Colonic mucosa (tissue), 4 donors: ENCODE measurements at regions not wholly inside any gene's neighbourhood (a gene's known extent, or its start where the extent isn't known, plus 50 kb on each side); places are given as distances from the start of the nearest gene placed in this dataset.
"Not testable (repeated sequence)": the region's sequence is repeated elsewhere in the genome, so short reads cannot be mapped to it uniquely, and the experiment has no call there.

Experiments used
- DNase-seq: peaks from one replicate; pipeline ENCODE4 v3.0.0-alpha.2; 2020
- H3K27ac ChIP-seq: fragments of 200-600 bp; one replicate; pipeline ENCODE4 v1.8.0; 2021
- H3K27me3 ChIP-seq: fragments of 200-600 bp; one replicate; pipeline ENCODE4 v1.8.0; 2021
- H3K36me3 ChIP-seq: fragments of 200-600 bp; one replicate; pipeline ENCODE4 v1.8.0; 2021
- H3K4me1 ChIP-seq: fragments of 200-600 bp; one replicate; pipeline ENCODE4 v1.8.0; 2021; ENCODE audit warnings: mild to moderate bottlenecking
- H3K4me3 ChIP-seq: fragments of 200-600 bp; one replicate; pipeline ENCODE4 v1.8.0; 2021
- H3K9ac ChIP-seq, 2 donors: one replicate each; pipeline ENCODE4 v1.7.0; 2013; ENCODE audit warnings: control low read depth in 2 of 2, low read depth in 2 of 2, low read length in 2 of 2
- H3K9me3 ChIP-seq: fragments of 200-600 bp; one replicate; pipeline ENCODE4 v1.8.0; 2021
- intact Hi-C: fragments of 100-400 bp; cut with DNase I; formaldehyde crosslinking; loops from one replicate; pipeline ENCODE4 v1.14.1; 2022
- TF ChIP-seq, protein P1 (sequence below): fragments of 200-600 bp; IDR thresholded peaks from one replicate; pipeline ENCODE4 v1.8.0; 2022; ENCODE audit warnings: antibody characterized with exemption, mild to moderate bottlenecking
- donor health status: healthy.
- donor health status: DM: no; HTN: no; CAD: no.
- donor health status: DM: no; HTN: no; CAD: no.

DNA sequence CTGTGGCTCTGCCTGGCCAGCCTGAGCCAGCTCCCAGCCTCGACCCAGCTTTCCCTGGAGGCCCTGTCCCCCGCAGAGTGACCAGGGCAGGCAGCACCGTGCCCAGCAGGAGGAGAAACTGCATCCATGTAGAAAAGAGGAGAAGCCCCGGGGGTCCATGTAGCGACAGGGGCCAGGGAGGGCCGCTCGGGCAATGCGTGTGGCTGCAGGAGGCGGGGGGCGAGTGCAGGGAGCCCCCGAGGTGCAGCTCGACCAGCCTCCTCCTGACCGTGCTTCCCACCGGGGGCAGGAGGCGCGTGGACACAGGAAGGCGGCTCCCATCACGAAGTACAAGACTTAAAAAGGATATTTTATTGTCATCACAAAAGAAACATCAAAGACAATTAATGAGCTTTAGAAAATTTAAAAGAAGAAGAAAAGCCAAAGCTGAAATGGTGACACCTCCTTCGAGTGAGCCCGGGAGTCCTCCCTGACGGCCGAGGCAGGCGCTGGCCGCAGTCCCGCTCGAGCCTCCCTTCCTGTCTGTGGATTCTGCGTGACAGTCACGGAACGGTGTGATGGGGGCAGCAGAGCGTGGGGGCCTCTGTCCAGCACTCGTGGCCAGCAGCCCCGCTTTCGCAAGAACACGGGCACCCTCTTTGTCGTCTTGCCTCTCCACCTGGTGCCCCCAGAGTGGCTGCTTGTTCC is 93.9 kb downstream of the TMEM121 start:
- H3K27ac ChIP-seq, H3K9ac ChIP-seq, H3K4me3 ChIP-seq, H3K9me3 ChIP-seq, DNase-seq, intact Hi-C loops, H3K4me1 ChIP-seq, H3K27me3 ChIP-seq, H3K36me3 ChIP-seq: not testable (repeated sequence)

GRCh38 chr14:105620865-105621471 is 94.6 kb downstream of the TMEM121 start:
- H3K9me3 ChIP-seq, H3K27ac ChIP-seq, H3K27me3 ChIP-seq, DNase-seq, H3K4me1 ChIP-seq, H3K4me3 ChIP-seq, intact Hi-C loops, H3K9ac ChIP-seq, H3K36me3 ChIP-seq: not testable (repeated sequence)

DNA sequence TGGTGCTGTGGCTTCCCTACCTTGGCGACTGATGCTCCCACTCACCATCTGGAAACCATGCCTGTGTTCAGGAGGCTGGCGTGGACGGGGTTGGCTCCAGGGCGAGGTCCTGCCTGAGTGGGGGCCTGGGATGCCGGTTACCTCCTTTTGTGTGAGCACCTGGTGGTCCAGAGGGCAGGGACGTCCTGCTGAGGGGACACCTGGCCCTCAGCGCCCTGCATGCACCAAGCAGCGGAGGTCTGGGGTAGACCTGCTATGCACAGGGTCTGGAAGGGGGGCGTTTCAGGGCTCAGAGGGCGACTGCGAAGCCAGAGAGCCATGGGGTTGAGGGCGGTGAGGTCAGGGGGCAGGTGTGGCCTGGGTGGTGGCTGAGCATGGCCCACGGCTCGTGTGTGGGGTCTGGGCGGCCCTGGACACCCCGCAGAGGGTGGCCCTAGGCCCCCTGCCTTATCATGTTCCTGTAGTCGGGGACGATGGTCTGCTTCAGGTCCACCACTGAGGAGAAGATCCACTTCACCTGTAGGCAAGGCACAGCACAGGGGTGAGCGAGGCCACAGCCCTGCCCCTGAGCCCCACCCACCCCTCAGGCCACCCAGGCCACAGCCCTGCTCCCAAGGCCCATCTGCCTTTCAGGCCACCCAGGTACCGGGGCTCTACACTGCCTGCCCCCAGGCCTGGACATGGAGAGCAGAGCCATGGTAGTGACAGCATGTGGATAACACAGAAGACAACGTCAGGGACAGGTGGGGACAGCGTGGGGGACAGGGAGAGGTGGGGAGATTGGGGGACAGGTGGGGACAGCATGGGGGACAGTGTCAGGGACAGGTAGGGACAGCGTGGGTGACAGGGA is 95.3 kb downstream of the TMEM121 start:
- H3K4me1 ChIP-seq, H3K27me3 ChIP-seq, H3K4me3 ChIP-seq, H3K36me3 ChIP-seq, H3K9ac ChIP-seq, H3K9me3 ChIP-seq, intact Hi-C loops, DNase-seq, H3K27ac ChIP-seq: not testable (repeated sequence)

- no peak overlapping the region for H3K27ac ChIP-seq
- H3K4me3 ChIP-seq: no peak overlapping the region
- DNase-seq: no peak
- H3K27me3 ChIP-seq: no peaks in the 10 kb centered on the region
- H3K9me3 ChIP-seq: no peaks in the 10 kb centered on the region
- H3K4me1 ChIP-seq: no peaks in the 10 kb centered on the region
- intact Hi-C loops: no loop called here
- TF ChIP-seq, protein P1, sequence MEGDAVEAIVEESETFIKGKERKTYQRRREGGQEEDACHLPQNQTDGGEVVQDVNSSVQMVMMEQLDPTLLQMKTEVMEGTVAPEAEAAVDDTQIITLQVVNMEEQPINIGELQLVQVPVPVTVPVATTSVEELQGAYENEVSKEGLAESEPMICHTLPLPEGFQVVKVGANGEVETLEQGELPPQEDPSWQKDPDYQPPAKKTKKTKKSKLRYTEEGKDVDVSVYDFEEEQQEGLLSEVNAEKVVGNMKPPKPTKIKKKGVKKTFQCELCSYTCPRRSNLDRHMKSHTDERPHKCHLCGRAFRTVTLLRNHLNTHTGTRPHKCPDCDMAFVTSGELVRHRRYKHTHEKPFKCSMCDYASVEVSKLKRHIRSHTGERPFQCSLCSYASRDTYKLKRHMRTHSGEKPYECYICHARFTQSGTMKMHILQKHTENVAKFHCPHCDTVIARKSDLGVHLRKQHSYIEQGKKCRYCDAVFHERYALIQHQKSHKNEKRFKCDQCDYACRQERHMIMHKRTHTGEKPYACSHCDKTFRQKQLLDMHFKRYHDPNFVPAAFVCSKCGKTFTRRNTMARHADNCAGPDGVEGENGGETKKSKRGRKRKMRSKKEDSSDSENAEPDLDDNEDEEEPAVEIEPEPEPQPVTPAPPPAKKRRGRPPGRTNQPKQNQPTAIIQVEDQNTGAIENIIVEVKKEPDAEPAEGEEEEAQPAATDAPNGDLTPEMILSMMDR: no peak
- H3K36me3 ChIP-seq: no peaks in the 10 kb centered on the region
- no peak overlapping the region for H3K9ac ChIP-seq
Measured at GRCh38 chr14:105622329-105622955, 96.1 kb downstream of the TMEM121 start.

GRCh38 chr14:105623178-105623577 is 96.8 kb downstream of the TMEM121 start:
- H3K4me3 ChIP-seq, H3K4me1 ChIP-seq, intact Hi-C loops, DNase-seq, H3K9ac ChIP-seq, H3K27ac ChIP-seq, H3K27me3 ChIP-seq, H3K36me3 ChIP-seq, H3K9me3 ChIP-seq: not testable (repeated sequence)

GRCh38 chr14:105624346-105624745 is 98.0 kb downstream of the TMEM121 start:
- H3K9ac ChIP-seq, H3K27ac ChIP-seq, H3K9me3 ChIP-seq, DNase-seq, H3K36me3 ChIP-seq, H3K4me3 ChIP-seq, H3K27me3 ChIP-seq, H3K4me1 ChIP-seq, intact Hi-C loops: not testable (repeated sequence)

GRCh38 chr14:105624749-105625434 is 98.5 kb downstream of the TMEM121 start:
- DNase-seq, H3K9me3 ChIP-seq, intact Hi-C loops: not testable (repeated sequence)

DNA sequence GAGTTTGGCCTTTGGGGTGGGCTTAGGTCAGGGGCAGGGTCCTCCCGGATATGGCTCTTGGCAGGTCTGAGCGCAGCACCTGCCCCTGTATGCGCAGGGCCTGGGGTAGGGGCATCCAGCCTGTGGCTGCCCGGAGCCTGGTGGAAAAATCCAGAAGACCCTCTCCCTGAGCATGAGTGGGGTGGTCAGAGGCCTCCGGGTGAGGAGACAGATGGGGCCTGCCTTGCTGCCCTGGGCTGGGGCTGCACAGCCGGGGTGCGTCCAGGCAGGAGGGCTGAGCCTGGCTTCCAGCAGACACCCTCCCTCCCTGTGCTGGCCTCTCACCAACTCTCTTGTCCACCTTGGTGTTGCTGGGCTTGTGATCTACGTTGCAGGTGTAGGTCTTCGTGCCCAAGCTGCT is 99.1 kb downstream of the TMEM121 start:
- H3K36me3 ChIP-seq, DNase-seq, H3K27me3 ChIP-seq, H3K9me3 ChIP-seq, H3K4me1 ChIP-seq, H3K9ac ChIP-seq, H3K4me3 ChIP-seq, H3K27ac ChIP-seq, intact Hi-C loops: not testable (repeated sequence)

More at GRCh38 chr14:105624749-105625434, 98.5 kb downstream of the TMEM121 start:
- not testable (repeated sequence) for H3K36me3 ChIP-seq, H3K4me3 ChIP-seq, H3K4me1 ChIP-seq, H3K27ac ChIP-seq, H3K9ac ChIP-seq, H3K27me3 ChIP-seq

DNA sequence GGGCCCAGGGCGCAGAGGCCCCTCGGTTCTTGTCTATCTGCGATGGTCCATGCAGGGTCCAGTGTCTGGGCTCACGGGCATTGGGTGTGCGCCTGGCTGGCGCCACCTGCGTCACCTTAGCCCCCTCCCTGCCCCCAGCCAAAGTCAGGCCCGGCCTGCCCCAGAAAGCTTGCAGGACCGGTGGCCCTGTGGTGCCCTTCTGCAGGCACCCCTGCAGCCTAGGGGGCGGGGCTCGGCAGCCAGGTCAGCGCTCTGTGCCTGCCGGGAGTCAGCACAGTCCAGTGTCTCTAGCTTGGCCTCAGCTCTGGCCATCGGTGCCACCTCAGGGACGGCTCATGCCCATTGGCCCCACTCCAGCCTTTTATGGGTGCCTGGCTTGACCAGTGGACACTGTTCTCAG is 99.7 kb downstream of the TMEM121 start:
- H3K9ac ChIP-seq, H3K4me1 ChIP-seq, H3K36me3 ChIP-seq, H3K27me3 ChIP-seq, DNase-seq, H3K27ac ChIP-seq, H3K9me3 ChIP-seq, H3K4me3 ChIP-seq, intact Hi-C loops: not testable (repeated sequence)

DNA sequence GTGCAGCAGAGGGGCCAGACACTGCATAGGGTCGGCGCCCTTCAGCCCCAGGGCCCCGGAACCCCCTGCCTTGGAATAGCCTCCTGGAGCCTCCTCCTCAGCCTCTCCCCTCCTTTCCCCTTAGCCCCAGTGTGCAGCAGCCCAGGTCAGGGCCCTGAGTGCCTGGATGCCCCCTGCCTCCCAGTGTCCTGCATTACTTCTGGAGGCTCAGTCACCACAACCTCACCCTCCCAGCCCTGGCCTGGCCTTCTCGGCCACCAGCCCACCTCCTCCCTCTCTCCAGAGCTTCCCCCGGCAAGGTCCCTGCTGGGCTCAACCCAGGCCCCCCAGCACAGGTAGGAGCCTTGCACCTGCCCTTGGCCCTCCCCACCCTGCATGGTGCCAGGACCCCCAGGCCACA is 100.3 kb downstream of the TMEM121 start:
- H3K27me3 ChIP-seq, H3K36me3 ChIP-seq, H3K4me1 ChIP-seq, H3K9ac ChIP-seq, H3K9me3 ChIP-seq, H3K27ac ChIP-seq, H3K4me3 ChIP-seq, DNase-seq, intact Hi-C loops: not testable (repeated sequence)

DNA sequence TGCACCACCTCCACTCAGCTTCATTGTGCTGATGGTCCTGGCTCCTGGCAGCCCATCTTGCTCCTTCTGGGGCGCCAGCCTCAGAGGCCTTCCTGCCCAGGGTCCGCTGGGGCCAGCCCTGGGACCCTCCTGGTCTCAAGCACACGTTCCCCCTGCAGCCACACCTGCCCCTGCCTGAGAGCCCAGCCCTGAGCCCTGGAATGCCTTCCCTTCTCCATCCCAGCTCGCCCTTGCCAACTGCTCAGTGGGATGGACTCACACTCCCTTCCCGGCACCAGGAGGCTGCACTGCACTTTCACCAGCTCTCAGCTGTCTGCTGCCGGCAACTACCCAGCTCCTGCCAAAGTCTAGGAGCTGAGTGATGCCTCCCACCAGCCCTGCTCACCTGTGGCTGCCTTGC is 100.9 kb downstream of the TMEM121 start:
- H3K27ac ChIP-seq, H3K9me3 ChIP-seq, H3K9ac ChIP-seq, H3K27me3 ChIP-seq, H3K4me1 ChIP-seq, intact Hi-C loops, DNase-seq, H3K4me3 ChIP-seq, H3K36me3 ChIP-seq: not testable (repeated sequence)
